HG03066 (cell line): ENCODE measurements at regions not wholly inside any gene's neighbourhood (a gene's known extent, or its start where the extent isn't known, plus 50 kb on each side); places are given as distances from the start of the nearest gene placed in this dataset.

Experiments used
- ATAC-seq: cut with Tn5 transposase; IDR thresholded peaks from one replicate; pipeline ENCODE4 v1.9.1; 2021; ENCODE audit warnings: low read depth; ENCODE audit not compliant: unreplicated experiment

DNA sequence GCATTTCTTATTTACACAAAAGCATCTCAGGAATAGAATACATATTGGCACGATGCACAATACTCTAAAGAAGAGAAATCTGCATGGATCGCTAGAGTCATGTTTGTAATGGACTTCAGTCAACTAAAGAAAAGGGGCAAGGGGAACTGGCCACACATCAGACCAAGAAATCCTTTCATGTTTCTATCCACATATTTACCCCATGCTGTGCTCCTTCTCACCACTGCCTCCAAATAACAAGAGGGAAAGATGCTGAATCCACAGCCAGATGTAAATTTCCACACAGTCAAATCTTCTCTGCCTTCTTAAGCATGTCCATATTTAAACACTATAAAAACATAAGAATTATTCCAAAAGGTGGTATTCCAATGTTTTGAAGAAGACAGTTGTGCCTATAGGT is 67.6 kb downstream of the COX18 start:
- no peak for ATAC-seq

- no peak for ATAC-seq
These were observed 72.1 kb downstream of the COX18 start for GRCh38 chr4:72997409-72997808.

GRCh38 chr4:72994670-72995069 is 74.8 kb downstream of the COX18 start:
- no peak for ATAC-seq

DNA sequence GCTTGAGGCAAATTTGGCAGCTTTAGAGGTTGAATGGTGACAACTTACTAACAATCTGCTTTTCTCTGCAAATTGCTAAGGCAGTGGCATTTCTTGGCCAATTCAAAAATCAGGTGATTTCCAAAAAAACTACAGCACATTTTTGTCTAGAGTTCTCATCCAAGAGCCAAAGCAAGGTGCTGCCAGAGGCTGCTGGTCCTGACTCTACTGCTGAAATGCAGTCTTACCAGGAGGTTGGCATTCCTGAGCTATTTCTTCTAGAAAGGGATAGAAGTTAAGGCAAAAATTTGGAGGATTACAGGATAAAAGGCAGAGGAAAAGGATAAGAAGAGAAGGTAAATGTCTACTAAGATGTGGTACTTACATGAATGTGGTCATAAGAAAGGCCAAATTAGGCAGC is 75.6 kb downstream of the COX18 start:
- ATAC-seq = no peak

DNA sequence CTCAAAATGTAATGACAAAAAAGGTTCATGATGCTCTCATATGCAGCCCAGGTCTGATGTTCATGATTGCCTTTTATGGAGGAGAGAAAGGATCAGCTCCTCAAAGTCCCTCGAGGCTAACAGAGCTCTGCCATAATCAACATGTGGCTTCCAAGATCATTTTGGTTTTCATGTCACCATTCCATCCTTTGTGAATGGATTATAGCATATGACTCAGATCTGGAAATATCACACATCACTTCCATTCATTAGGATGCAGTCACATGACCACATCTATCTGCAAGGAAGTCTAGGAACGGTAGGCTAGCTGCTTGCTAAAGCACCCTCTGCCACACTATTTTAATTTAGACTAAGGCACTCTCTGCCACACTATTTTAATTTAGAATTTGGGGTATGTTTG is 77.6 kb downstream of the COX18 start:
- no peak for ATAC-seq

GRCh38 chr4:72987741-72988729 is 81.5 kb downstream of the COX18 start:
- no peak for ATAC-seq

- no peak for ATAC-seq
These were observed 85.2 kb downstream of the COX18 start for GRCh38 chr4:72984351-72984750.

DNA sequence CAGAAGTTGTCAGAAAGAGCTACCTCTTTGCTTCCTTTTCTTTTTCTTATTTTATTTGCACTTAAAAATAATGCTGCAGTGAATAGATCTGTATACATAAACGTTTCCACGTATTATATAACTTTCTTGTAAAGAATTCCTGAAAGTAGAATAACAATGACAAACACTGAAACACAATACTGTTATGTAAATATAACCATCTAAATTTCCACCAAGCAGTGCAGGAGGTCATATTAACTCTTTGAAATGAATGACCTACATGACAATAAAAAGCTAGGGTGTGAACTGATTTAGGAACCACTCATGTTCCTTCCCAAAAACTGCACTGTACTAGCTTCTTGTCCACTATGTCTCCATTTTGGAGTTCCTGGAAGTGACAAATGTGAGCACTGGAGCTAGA is 85.8 kb downstream of the COX18 start:
- ATAC-seq = no peak

DNA sequence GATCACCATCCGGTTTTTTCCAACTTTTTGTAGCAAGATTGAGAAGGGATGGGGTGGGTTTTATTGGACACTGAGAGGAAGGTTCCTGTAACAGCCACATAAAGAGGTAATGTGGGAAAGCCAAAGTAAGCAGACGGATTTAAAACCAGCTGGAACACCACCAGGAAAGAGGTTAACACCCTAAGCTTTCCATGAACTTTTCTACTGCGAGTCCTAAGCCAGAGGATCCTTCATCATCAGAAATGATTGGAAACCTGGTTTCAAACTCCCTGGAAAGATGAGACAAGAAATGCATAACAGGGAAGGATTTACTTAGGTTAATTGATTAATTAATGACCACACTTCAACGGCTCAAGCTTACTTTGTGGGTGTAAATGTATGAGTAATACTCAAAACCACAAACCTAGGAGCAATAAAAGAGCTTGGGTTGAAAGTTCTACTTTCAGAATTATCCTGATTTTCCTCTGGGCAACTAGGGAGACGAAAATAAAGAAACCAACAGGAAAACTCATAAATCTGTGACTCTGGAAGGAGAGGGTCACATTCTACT is 91.5 kb downstream of the COX18 start:
- ATAC-seq = no peak

- no peak for ATAC-seq
These were observed 94.1 kb downstream of the COX18 start for GRCh38 chr4:72975488-72975784.

- ATAC-seq = no peak
These were observed 94.6 kb downstream of the COX18 start for GRCh38 chr4:72974694-72975487.

GRCh38 chr4:72971572-72971971 is 97.9 kb downstream of the COX18 start:
- ATAC-seq = no peak

DNA sequence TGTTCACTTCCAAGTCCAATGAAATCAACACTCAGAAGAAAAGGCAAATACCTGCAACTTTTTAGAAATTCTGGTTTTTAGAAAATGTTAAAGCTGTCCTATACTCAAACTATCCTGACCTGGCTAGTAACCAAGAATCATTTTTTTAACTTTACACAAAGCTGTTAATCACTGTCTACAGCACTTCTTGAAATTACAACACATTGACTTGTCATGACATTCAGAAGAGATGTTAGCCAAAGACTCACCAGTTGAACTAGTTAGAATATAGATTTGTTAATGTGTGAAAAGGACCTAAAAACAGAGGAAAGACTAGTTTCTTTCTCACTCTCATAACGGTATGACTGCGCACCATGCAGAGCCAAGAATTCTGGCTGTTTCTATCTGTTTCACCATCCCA is 98.8 kb downstream of the COX18 start:
- no peak for ATAC-seq

DNA sequence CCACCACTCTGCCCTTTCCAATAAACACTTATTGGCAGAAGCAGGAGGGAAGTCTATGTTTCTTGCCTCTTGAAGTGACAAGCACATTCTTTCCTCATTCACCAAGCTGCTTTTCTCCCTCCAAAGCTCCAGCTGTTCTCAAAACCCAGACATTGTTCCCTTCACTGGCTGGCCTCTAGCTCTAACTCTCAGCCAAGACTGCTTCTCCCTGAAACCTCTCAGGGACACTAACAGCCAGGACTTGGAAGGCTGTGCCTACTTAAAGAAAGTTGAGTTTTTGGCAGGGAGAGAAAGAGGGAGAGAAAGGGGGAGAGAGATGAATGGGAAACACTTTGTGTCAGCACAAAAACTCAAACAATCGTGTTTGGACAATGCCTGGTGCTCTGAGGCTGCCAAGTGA is 99.5 kb downstream of the COX18 start:
- ATAC-seq = no peak

DNA sequence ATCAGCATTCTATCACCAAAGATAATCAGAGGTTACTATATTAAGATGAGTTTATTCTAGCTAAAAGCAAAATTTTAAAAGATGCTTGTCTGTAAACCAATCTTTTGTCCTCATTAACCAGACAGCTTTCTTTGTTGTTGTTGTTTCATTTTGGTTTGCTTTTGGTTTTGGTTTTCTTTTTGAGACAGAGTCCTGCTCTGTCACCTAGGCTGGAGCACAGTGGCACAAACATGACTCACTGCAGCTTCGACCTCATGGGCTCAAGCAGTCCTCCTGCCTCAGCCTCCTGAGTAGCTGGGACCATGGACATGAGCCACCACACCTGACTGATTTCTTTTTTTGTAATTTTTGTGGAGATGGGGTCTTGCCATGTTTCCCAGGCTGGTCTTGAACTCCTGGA is 102.9 kb downstream of the COX18 start:
- no peak for ATAC-seq

- no peak for ATAC-seq
These were observed 110.1 kb downstream of the COX18 start for GRCh38 chr4:72959411-72959810.

DNA sequence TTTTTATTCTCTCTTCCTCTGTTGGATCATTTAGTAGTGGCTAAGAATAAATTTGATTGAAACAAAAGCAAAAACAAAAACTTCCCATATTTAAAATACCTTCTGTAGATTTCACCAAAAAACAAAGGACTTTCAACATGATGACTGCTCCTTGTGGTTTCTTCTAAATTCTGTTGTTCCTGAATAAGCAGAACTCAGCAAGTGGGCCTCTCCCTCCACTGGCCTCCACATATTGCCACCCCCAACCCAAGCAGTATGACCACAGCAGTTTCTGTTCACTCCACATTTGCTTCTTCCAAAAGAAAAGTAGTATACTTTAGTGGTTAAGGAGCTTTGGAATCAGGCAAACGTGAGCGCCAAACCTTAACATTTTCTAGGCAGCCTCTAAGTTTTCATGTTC is 114.7 kb downstream of the COX18 start:
- no peak for ATAC-seq

DNA sequence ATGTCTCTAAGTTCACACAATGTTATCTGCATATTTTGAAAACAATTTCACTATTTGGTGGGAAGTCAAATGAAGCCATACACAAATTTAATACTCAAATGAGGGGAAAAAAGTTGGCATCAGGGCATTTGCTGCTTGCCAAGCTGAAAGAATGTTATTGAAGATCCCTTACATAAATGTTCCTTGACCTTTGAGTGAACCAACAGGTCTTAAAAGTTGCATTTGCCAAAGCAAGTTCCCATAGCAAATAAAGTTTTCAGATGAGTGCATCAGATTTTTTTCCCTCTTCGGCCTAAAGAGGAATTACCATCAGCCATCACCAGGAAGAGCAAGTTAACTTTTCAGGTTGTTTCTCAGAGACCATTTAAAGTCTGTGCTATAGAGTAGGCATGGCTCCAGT is 115.9 kb downstream of the COX18 start:
- no peak for ATAC-seq

DNA sequence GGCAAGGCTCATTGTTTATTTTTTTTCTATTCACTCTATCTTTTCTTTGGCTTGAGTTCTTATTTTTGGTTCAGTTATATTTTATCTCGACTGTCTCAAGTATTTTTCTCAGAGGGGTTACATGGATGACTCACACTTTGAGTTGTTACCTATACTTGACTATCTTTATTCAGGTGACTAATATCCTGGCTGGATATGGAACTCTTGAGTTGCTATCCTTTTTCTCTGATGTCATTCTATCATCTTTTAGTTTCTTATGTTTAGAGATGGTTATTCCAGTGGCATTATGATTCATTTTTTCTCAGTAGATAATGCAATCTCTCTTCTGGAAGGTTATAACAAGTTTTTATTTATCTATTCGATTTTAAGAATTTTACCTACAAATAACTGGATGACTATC is 117.9 kb downstream of the COX18 start:
- no peak for ATAC-seq

DNA sequence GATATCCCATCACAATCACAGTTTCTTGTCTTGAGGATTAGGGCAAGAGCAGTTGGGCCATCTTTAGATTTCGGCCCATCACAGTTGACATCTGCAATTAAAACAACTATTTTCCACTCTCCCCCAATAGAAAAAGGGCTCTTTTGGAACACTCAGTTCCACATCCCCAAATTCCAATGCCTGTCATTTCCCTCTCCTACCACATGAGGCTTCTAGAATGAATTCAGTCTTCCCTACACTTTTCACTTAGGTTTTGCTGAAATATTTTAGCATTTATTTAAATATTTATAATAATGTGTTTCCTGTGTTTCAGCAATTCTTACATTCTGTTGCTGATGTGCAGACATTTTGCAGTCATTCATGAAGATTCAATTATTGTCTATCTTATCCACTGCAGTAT is 118.4 kb downstream of the COX18 start:
- no peak for ATAC-seq

DNA sequence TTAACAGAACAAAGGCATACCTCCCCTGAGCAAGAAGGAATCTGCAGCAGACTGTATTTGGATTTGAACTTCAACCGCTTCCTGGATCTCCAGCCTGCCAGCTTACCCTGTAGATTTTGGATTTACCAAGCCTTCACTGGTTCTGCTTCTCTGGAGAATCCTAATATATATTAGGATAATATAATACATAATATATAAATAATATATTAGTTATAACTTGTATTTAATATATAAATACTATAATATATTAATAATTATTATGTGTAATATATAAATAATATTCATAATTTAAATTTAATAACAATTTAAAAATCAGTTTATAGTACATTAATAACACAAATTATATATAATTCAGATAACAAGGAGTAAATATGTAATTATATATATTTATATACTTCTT is 121.4 kb downstream of the COX18 start:
- ATAC-seq = no peak
